SK-N-SH (cell line): ENCODE measurements at regions not wholly inside any gene's neighbourhood (a gene's known extent, or its start where the extent isn't known, plus 50 kb on each side); places are given as distances from the start of the nearest gene placed in this dataset.

Source experiments
- CTCF ChIA-PET: fragments of 300-600, 350-600 bp; formaldehyde crosslinking; extraction: SDS; loops from one replicate; lab custom pipeline; 2021; lab: Yijun Ruan, JAX
- POLR2A ChIA-PET: fragments of 350-600 bp; sonication (Branson Sonifier 250); formaldehyde crosslinking; extraction: SDS; loops from one replicate; lab custom pipeline; 2020; ENCODE audit warnings: antibody characterized with exemption, inconsistent platforms; lab: Yijun Ruan, JAX
- DNase-seq: peaks from one replicate; pipeline ENCODE4 v3.0.0; 2012
- H2AFZ ChIP-seq: fragments of 200-600 bp; sonication (generic); 2 replicates; pipeline ENCODE4 v1.8.1; 2016; ENCODE audit warnings: antibody characterized with exemption, mild to moderate bottlenecking, low read depth
- H3F3A ChIP-seq: fragments of 200-600 bp; sonication (generic); replicated peaks from 2 replicates; pipeline ENCODE3; 2016; ENCODE audit warnings: antibody characterized with exemption, mild to moderate bottlenecking; ENCODE audit not compliant: insufficient read depth
- H3K27ac ChIP-seq, 2 experiments: fragments of 200-500 bp in 1 of 2; fragments of 200-600 bp in 1 of 2; sonication (Bioruptor generic) in 1 of 2; sonication (generic), shearing (Covaris generic) in 1 of 2; 2 replicates each; pipeline versions ENCODE4 v1.5.1 to v1.6.1; 2014 to 2016; ENCODE audit warnings: low read depth in 2 of 2, inconsistent platforms in 1 of 2, low read length in 1 of 2, mild to moderate bottlenecking in 1 of 2, mixed read lengths in 1 of 2
- H3K27me3 ChIP-seq: fragments of 200-600 bp; sonication (generic), shearing (Covaris generic); 2 replicates; pipeline ENCODE4 v1.6.1; 2016; ENCODE audit warnings: mixed run types; ENCODE audit not compliant: insufficient read depth
- H3K36me3 ChIP-seq, 2 experiments: fragments of 200-500 bp in 1 of 2; fragments of 200-600 bp in 1 of 2; sonication (Bioruptor generic) in 1 of 2; sonication (generic) in 1 of 2; replicated peaks in 1 of 2; 2 replicates each; pipeline versions ENCODE3 to v1.5.1; 2014 to 2016; ENCODE audit warnings: low read length in 1 of 2, mild to moderate bottlenecking in 1 of 2; ENCODE audit not compliant: insufficient read depth in 2 of 2, control insufficient read depth in 1 of 2
- H3K4me1 ChIP-seq, 2 experiments: fragments of 200-500 bp in 1 of 2; fragments of 200-600 bp in 1 of 2; sonication (Bioruptor generic) in 1 of 2; sonication (generic), shearing (Covaris generic) in 1 of 2; 2 replicates each; pipeline versions ENCODE4 v1.5.1 to v1.6.1; 2014 to 2016; ENCODE audit warnings: low read depth in 1 of 2, low read length in 1 of 2, mixed run types in 1 of 2; ENCODE audit not compliant: insufficient read depth in 2 of 2, control insufficient read depth in 1 of 2
- H3K4me2 ChIP-seq: fragments of 200-600 bp; sonication (generic), shearing (Covaris generic); 2 replicates; pipeline ENCODE4 v1.6.1; 2017; ENCODE audit warnings: mixed run types
- H3K4me3 ChIP-seq, 2 experiments: fragments of 200-500 bp in 1 of 2; fragments of 200-600 bp in 1 of 2; sonication (Bioruptor generic) in 1 of 2; sonication (generic), shearing (Covaris generic) in 1 of 2; 2 replicates each; pipeline versions ENCODE4 v1.5.1 to v1.8.1; 2014 to 2016; ENCODE audit warnings: low read depth in 2 of 2, inconsistent platforms in 1 of 2, low read length in 1 of 2, mild to moderate bottlenecking in 1 of 2, mixed read lengths in 1 of 2, moderate library complexity in 1 of 2
- H3K79me2 ChIP-seq: fragments of 200-600 bp; sonication (generic); 2 replicates; pipeline ENCODE4 v1.8.1; 2017; ENCODE audit warnings: mild to moderate bottlenecking; ENCODE audit not compliant: insufficient read depth
- H3K9ac ChIP-seq: fragments of 200-600 bp; sonication (generic); 2 replicates; pipeline ENCODE4 v1.6.1; 2017; ENCODE audit warnings: mixed run types
- H3K9me2 ChIP-seq: fragments of 200-600 bp; sonication (generic); 2 replicates; pipeline ENCODE4 v1.6.1; 2017; ENCODE audit warnings: mixed run types
- H3K9me3 ChIP-seq: fragments of 200-600 bp; sonication (generic); 2 replicates; pipeline ENCODE4 v1.6.1; 2017; ENCODE audit warnings: mixed run types, mild to moderate bottlenecking, moderate library complexity
- H4K20me1 ChIP-seq: fragments of 200-600 bp; sonication (generic); 2 replicates; pipeline ENCODE4 v1.6.1; 2017; ENCODE audit warnings: mild to moderate bottlenecking, mixed run types; ENCODE audit not compliant: insufficient read depth
- EP300 ChIP-seq, 2 experiments: IDR thresholded peaks; 2 replicates each; pipeline versions ENCODE4 v1.4.0 to v1.6.1; 2012; ENCODE audit warnings: borderline replicate concordance in 1 of 2, low read depth in 1 of 2, low read length in 1 of 2
- GATA2 ChIP-seq: sonication (generic); formaldehyde crosslinking; IDR thresholded peaks from 2 replicates; pipeline ENCODE4 v1.5.0; 2020; ENCODE audit warnings: mild to moderate bottlenecking, missing genetic modification reagents
- NRF1 ChIP-seq: IDR thresholded peaks from 2 replicates; pipeline ENCODE4 v1.6.1; 2012; ENCODE audit warnings: low read depth, mild to moderate bottlenecking, low read length
- PBX3 ChIP-seq: IDR thresholded peaks from 2 replicates; pipeline ENCODE4; 2012
- POLR2AphosphoS5 ChIP-seq: IDR thresholded peaks from 2 replicates; pipeline ENCODE4 v1.6.1; 2012; ENCODE audit warnings: low read depth, low read length
- USF1 ChIP-seq: IDR thresholded peaks from 2 replicates; pipeline ENCODE4 v1.4.0; 2012; ENCODE audit warnings: low read depth, borderline replicate concordance
- USF2 ChIP-seq: fragments of 150-350 bp; IDR thresholded peaks from 2 replicates; pipeline ENCODE4 v1.6.1; 2017; ENCODE audit warnings: antibody characterized with exemption, low read length, low read depth, borderline replicate concordance
- YY1 ChIP-seq: IDR thresholded peaks from 2 replicates; pipeline ENCODE4 v1.4.0; 2012; ENCODE audit warnings: low read depth, mild to moderate bottlenecking
- ZBTB33 ChIP-seq: IDR thresholded peaks from 2 replicates; pipeline ENCODE4 v1.4.0; 2012; ENCODE audit warnings: low read depth, borderline replicate concordance
- WGBS: methylation state at CpG from one replicate; pipeline ENCODE4 v1.1.6; 2017; ENCODE audit warnings: low lambda C conversion rate; 5-methylcytosine and 5-hydroxymethylcytosine counted together

GRCh38 chr16:14004729-14005315 is 66.3 kb upstream of the MRTFB start:
- Histone ChIP-seq H3K4me2 (no peak overlapping the region), H2AFZ (no peak overlapping the region), H3K9me2 (no peaks in the 10 kb centered on the region), H3F3A (no peaks in the 10 kb centered on the region), H3K4me3 (no peak overlapping the region), H3K27ac (no peak overlapping the region), H4K20me1 (no peaks in the 10 kb centered on the region), H3K9ac (no peak overlapping the region), H3K36me3 (no peaks in the 10 kb centered on the region), H3K9me3 (no peaks in the 10 kb centered on the region), H3K4me1 (peaks cover 0 to 11% of the 10 kb centered on the region in 2 experiments; a peak in 1 of 4 replicates), H3K27me3 (no peaks in the 10 kb centered on the region; the same call in 1 of the 2 replicates), H3K79me2 (no peaks in the 10 kb centered on the region)
- 50% methylated on average over 1 of the region's 2 CpGs for WGBS
- TF ChIP-seq GATA2 (CRISPR knock-in tag), result no peak
- TF ChIP-seq USF1, result no peak
- TF ChIP-seq NRF1, result no peak
- no peak for TF ChIP-seq YY1
- DNase-seq, result no peak
- ChIA-PET CTCF (interaction anchor here (1.3 to 1.5 kb wide), 2 partner anchors 82 to 85 kb away, joined by 4 to 6 read pairs; partner anchors contain the start of gene ERCC4), POLR2A (no interaction called here)

DNA sequence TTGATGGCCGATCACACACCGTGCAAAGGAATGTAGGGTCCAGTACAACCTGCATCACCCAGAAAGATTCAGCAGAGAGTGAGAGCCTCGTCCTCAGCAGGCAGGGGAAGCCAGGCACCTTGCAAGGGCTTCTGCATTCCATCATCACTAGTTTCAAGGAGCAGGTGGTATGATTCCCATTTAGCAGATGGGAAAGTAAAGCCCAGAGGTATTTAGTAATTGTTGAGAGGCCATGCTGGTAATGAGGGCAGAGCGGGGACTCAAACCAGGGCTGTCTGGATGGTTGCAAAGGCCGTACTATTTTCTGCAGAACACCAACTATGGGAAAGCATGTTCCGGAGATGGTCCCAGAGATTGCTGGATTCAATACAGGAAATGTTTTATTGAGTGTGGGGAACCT is 65.8 kb upstream of the MRTFB start:
- 89% methylated on average over 6 of the region's 6 CpGs for whole genome bisulfite sequencing
- no peaks in the 10 kb centered on the region for H3K9me3 ChIP-seq
- H3K4me1 ChIP-seq, result peaks cover 0 to 11% of the 10 kb centered on the region in 2 experiments; a peak in 1 of 4 replicates
- no peak overlapping the region for H3K9ac ChIP-seq
- CTCF ChIA-PET, result interaction anchor here (1.5 kb wide), 1 partner anchor 82 kb away, joined by 6 read pairs; no protein-coding TSS in a partner anchor
- H3K36me3 ChIP-seq, result no peaks in the 10 kb centered on the region
- POLR2A ChIA-PET, result no interaction called here
- H3K9me2 ChIP-seq, result no peaks in the 10 kb centered on the region
- no peaks in the 10 kb centered on the region for H4K20me1 ChIP-seq
- no peak overlapping the region for H3K27ac ChIP-seq
- H3F3A ChIP-seq, result no peaks in the 10 kb centered on the region
- no peak overlapping the region for H3K4me2 ChIP-seq
- H3K27me3 ChIP-seq, result no peaks in the 10 kb centered on the region; the same call in 1 of the 2 replicates
- no peak overlapping the region for H2AFZ ChIP-seq
- H3K79me2 ChIP-seq, result no peaks in the 10 kb centered on the region
- DNase-seq, result no peak
- no peak overlapping the region for H3K4me3 ChIP-seq
- TF ChIP-seq EP300 (IDR thresholded peaks at IDR 0.05; ENCODE audit: borderline replicate concordance in 1 of 2, low read depth in 1 of 2, low read length in 1 of 2) (no peak), YY1 (no peak), USF2 (no peak), ZBTB33 (no peak), USF1 (no peak), PBX3 (no peak), POLR2AphosphoS5 (no peak)
